CD4-positive, alpha-beta memory T cell (primary cell): ENCODE measurements at regions not wholly inside any gene's neighbourhood (a gene's known extent, or its start where the extent isn't known, plus 50 kb on each side); places are given as distances from the start of the nearest gene placed in this dataset.

Experiments
- CTCF ChIA-PET: fragments of 350-600 bp; sonication (Branson Sonifier 250); formaldehyde crosslinking; loops from one replicate; lab custom pipeline; 2021; ENCODE audit warnings: inconsistent platforms; ENCODE audit not compliant: partially characterized antibody; lab: Charles Lee
- POLR2A ChIA-PET: fragments of 350-600 bp; sonication (Branson Sonifier 250); formaldehyde crosslinking; loops from one replicate; lab custom pipeline; 2021; ENCODE audit not compliant: partially characterized antibody; lab: Charles Lee
- DNase-seq, 5 donors: peaks; one replicate each; pipeline versions ENCODE4 v3.0.0 to v3.0.0-alpha.2; 2020 to 2022; ENCODE audit warnings: mixed read lengths in 1 of 5
- H3K27ac ChIP-seq: one replicate; pipeline ENCODE4 v1.7.0; 2013; ENCODE audit warnings: low read depth, low read length
- H3K27me3 ChIP-seq: 2 replicates; pipeline ENCODE4 v1.7.0; 2013; ENCODE audit warnings: mild to moderate bottlenecking, low read length, moderate library complexity; ENCODE audit not compliant: insufficient read depth
- H3K36me3 ChIP-seq: 2 replicates; pipeline ENCODE4 v1.7.0; 2013; ENCODE audit warnings: mild to moderate bottlenecking, low read length, moderate library complexity; ENCODE audit not compliant: insufficient read depth
- H3K4me1 ChIP-seq: 2 replicates; pipeline ENCODE4 v1.7.0; 2013; ENCODE audit warnings: mild to moderate bottlenecking, low read length, moderate library complexity; ENCODE audit not compliant: insufficient read depth
- H3K4me3 ChIP-seq, 2 donors: one replicate each; pipeline ENCODE4 v1.7.0; 2013; ENCODE audit warnings: low read length in 2 of 2, mild to moderate bottlenecking in 1 of 2
- H3K9me3 ChIP-seq, 2 donors: one replicate each; pipeline ENCODE4 v1.7.0; 2013; ENCODE audit warnings: low read length in 2 of 2, control low read depth in 1 of 2; ENCODE audit not compliant: control insufficient read depth in 1 of 2
- H3K27ac Mint-ChIP-seq, 7 donors: one replicate each; pipeline ENCODE4 v1.8.0; 2020 to 2021; ENCODE audit warnings: mixed read lengths in 7 of 7, mild to moderate bottlenecking in 6 of 7, inconsistent platforms in 3 of 7, moderate library complexity in 3 of 7
- H3K27me3 Mint-ChIP-seq, 2 donors: one replicate each; pipeline ENCODE4 v1.8.0; 2020 to 2021; ENCODE audit warnings: mixed read lengths in 2 of 2
- H3K36me3 Mint-ChIP-seq, 2 donors: one replicate each; pipeline ENCODE4 v1.8.0; 2020 to 2021; ENCODE audit warnings: mixed read lengths in 2 of 2, inconsistent platforms in 1 of 2, mild to moderate bottlenecking in 1 of 2
- H3K4me1 Mint-ChIP-seq, 4 donors: one replicate each; pipeline ENCODE4 v1.8.0; 2020 to 2021; ENCODE audit warnings: mixed read lengths in 4 of 4, mild to moderate bottlenecking in 1 of 4
- H3K4me3 Mint-ChIP-seq, 8 donors: one replicate each; pipeline ENCODE4 v1.8.0; 2020 to 2021; ENCODE audit warnings: mixed read lengths in 8 of 8, mild to moderate bottlenecking in 7 of 8, moderate library complexity in 6 of 8, inconsistent platforms in 3 of 8
- H3K9me3 Mint-ChIP-seq, 8 donors: one replicate each; pipeline ENCODE4 v1.8.0; 2020 to 2021; ENCODE audit warnings: mixed read lengths in 8 of 8, mild to moderate bottlenecking in 5 of 8, inconsistent platforms in 3 of 8, moderate library complexity in 1 of 8
- intact Hi-C: fragments of 100-400 bp; cut with micrococcal nuclease; formaldehyde crosslinking; loops from one replicate; pipeline ENCODE4 v1.15.1; 2023

GRCh38 chr15:62270216-62270921 is 105.3 kb upstream of the C2CD4B start:
- POLR2A ChIA-PET: interaction anchor here (0.6 kb wide), 1 partner anchor 71 kb away, joined by 3 read pairs; no protein-coding TSS in a partner anchor
- Histone ChIP-seq H3K4me3 (no peak overlapping the region), H3K36me3 (no peaks in the 10 kb centered on the region), H3K27ac (no peak overlapping the region), H3K27me3 (no peaks in the 10 kb centered on the region), H3K4me1 (no peaks in the 10 kb centered on the region), H3K9me3 (peaks cover 0 to 15% of the 10 kb centered on the region in 2 donors)
- H3K4me3 Mint-ChIP-seq: no peak overlapping the region
- H3K27ac Mint-ChIP-seq: no peak overlapping the region
- H3K4me1 Mint-ChIP-seq: no peaks in the 10 kb centered on the region
- CTCF ChIA-PET: interaction anchor here (1.2 kb wide), 1 partner anchor 10 kb away, joined by 3 read pairs; no protein-coding TSS in a partner anchor
- no peak for DNase-seq
- peaks cover 3 to 7% of the 10 kb centered on the region in 2 donors for H3K27me3 Mint-ChIP-seq
- peaks cover 2 to 63% (median 43%) of the 10 kb centered on the region in 8 donors for H3K9me3 Mint-ChIP-seq
- intact Hi-C loops: no loop called here
- peaks cover 7 to 13% of the 10 kb centered on the region in 2 donors for H3K36me3 Mint-ChIP-seq

DNA sequence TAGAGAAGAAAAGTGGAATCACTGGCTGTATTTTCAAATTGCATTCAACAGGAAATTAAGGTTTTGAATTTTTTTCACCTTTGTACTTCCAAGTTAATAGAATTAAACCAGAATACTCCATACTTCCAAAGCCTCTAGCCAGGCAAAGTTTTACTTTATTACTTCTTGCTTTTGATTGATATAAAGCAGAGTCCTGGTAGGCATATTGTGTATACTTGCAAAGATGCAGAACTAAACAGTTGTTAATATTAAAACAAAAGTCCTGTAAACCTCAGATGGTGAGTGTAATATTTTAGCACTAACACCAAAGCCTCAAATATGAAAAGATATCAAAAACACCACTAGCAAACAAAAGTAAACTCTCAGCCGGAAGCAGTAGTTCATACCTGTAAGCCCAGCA is 107.2 kb upstream of the C2CD4B start:
- Histone ChIP-seq H3K4me1 (no peaks in the 10 kb centered on the region), H3K9me3 (peaks cover 0 to 15% of the 10 kb centered on the region in 2 donors), H3K36me3 (no peaks in the 10 kb centered on the region), H3K27ac (no peak overlapping the region), H3K4me3 (no peak overlapping the region), H3K27me3 (no peaks in the 10 kb centered on the region)
- no peaks in the 10 kb centered on the region for H3K4me1 Mint-ChIP-seq
- H3K27ac Mint-ChIP-seq: no peak overlapping the region
- no peak for DNase-seq
- peaks cover 2 to 44% (median 38%) of the 10 kb centered on the region in 8 donors for H3K9me3 Mint-ChIP-seq
- H3K4me3 Mint-ChIP-seq: no peak overlapping the region
- intact Hi-C loops: no loop called here
- POLR2A ChIA-PET: no interaction called here
- CTCF ChIA-PET: no interaction called here
- peaks cover 7 to 13% of the 10 kb centered on the region in 2 donors for H3K36me3 Mint-ChIP-seq
- peaks cover 8 to 14% of the 10 kb centered on the region in 2 donors for H3K27me3 Mint-ChIP-seq

DNA sequence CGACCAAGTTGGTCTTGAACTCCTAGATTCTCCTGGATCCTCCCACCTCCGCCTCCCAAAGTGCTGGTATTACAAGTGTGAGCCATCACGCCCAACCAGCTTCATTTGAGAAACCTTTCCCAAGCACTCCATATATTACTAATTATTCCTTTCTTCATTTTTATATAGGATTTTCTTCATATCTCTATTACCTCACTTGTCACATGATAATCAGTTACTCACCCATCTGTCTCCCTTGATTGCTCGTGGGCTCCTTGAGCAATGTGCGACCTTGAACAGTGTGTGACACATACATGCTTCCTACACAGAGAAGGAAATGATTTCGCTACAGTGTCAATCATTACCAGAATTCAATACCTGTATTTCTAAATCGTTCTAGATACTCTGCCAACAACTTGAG is 110.7 kb upstream of the C2CD4B start:
- peaks cover 0 to 2% of the 10 kb centered on the region in 2 donors for H3K36me3 Mint-ChIP-seq
- H3K27ac Mint-ChIP-seq: no peak overlapping the region
- Histone ChIP-seq H3K36me3 (no peaks in the 10 kb centered on the region), H3K4me3 (no peak overlapping the region), H3K9me3 (no peaks in the 10 kb centered on the region), H3K27me3 (no peaks in the 10 kb centered on the region), H3K4me1 (no peaks in the 10 kb centered on the region), H3K27ac (no peak overlapping the region)
- ChIA-PET POLR2A (no interaction called here), CTCF (no interaction called here)
- H3K9me3 Mint-ChIP-seq: peaks cover 2 to 11% (median 6%) of the 10 kb centered on the region in 8 donors
- intact Hi-C loops: no loop called here
- H3K4me3 Mint-ChIP-seq: no peak overlapping the region
- H3K27me3 Mint-ChIP-seq: peaks cover 12 to 25% of the 10 kb centered on the region in 2 donors
- no peak for DNase-seq
- no peaks in the 10 kb centered on the region for H3K4me1 Mint-ChIP-seq

DNA sequence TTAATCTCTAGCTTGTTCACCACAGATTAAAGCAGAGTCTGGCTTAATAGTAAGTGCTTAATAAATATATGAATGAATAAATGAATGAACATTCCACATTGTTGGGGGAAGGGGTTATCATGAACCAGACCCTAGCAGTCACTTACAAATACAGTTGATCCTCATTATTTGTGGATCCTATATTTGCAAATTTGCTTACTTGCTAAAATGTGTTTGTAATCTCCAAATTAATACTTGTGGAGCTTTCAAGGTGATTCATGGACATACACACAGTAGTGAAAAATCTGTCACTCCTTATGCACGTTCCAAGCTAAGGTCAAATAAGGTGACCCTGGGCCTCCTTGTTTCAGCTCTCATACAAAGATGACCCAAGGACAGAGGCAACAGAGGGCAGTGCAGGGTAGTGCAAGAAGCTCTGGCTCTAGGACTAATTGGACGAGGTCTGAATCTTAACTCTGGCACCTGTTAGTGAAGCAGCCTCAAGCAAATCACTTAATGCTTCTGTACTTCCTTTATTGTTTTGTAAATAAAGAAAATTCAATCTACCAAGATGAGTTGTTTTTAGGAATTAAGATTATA is 112.8 kb upstream of the C2CD4B start:
- CTCF ChIA-PET: no interaction called here
- DNase-seq: no peak
- Histone ChIP-seq H3K4me1 (no peaks in the 10 kb centered on the region), H3K27me3 (no peaks in the 10 kb centered on the region), H3K27ac (no peak overlapping the region), H3K36me3 (no peaks in the 10 kb centered on the region), H3K4me3 (no peak overlapping the region), H3K9me3 (no peaks in the 10 kb centered on the region)
- POLR2A ChIA-PET: no interaction called here
- no peak overlapping the region for H3K27ac Mint-ChIP-seq
- H3K4me1 Mint-ChIP-seq: no peaks in the 10 kb centered on the region
- H3K9me3 Mint-ChIP-seq: peaks cover 0 to 2% (median 0%) of the 10 kb centered on the region in 8 donors
- intact Hi-C loops: no loop called here
- H3K4me3 Mint-ChIP-seq: no peak overlapping the region
- peaks cover 12 to 30% of the 10 kb centered on the region in 2 donors for H3K27me3 Mint-ChIP-seq
- no peaks in the 10 kb centered on the region for H3K36me3 Mint-ChIP-seq

GRCh38 chr15:62278534-62278933 is 113.4 kb upstream of the C2CD4B start:
- Histone ChIP-seq H3K4me1 (no peaks in the 10 kb centered on the region), H3K36me3 (no peaks in the 10 kb centered on the region), H3K9me3 (no peaks in the 10 kb centered on the region), H3K27ac (no peak overlapping the region), H3K27me3 (no peaks in the 10 kb centered on the region), H3K4me3 (no peak overlapping the region)
- Mint-ChIP-seq H3K36me3 (no peaks in the 10 kb centered on the region), H3K4me1 (no peaks in the 10 kb centered on the region), H3K27ac (no peak overlapping the region), H3K4me3 (no peak overlapping the region), H3K9me3 (peaks cover 0 to 2% (median 0%) of the 10 kb centered on the region in 8 donors), H3K27me3 (peaks cover 14 to 30% of the 10 kb centered on the region in 2 donors)
- POLR2A ChIA-PET: no interaction called here
- intact Hi-C loops: no loop called here
- DNase-seq: no peak
- CTCF ChIA-PET: no interaction called here

GRCh38 chr15:62279041-62279440 is 114.0 kb upstream of the C2CD4B start:
- H3K4me3 Mint-ChIP-seq: no peak overlapping the region
- Histone ChIP-seq H3K9me3 (no peaks in the 10 kb centered on the region), H3K36me3 (no peaks in the 10 kb centered on the region), H3K4me3 (no peak overlapping the region), H3K27me3 (no peaks in the 10 kb centered on the region), H3K4me1 (no peaks in the 10 kb centered on the region), H3K27ac (no peak overlapping the region)
- H3K27me3 Mint-ChIP-seq: peaks cover 13 to 30% of the 10 kb centered on the region in 2 donors
- no peak for DNase-seq
- H3K9me3 Mint-ChIP-seq: peaks cover 0 to 2% (median 0%) of the 10 kb centered on the region in 8 donors
- H3K36me3 Mint-ChIP-seq: no peaks in the 10 kb centered on the region
- H3K4me1 Mint-ChIP-seq: no peaks in the 10 kb centered on the region
- intact Hi-C loops: no loop called here
- ChIA-PET POLR2A (no interaction called here), CTCF (no interaction called here)
- H3K27ac Mint-ChIP-seq: no peak overlapping the region

- H3K9me3 ChIP-seq: no peaks in the 10 kb centered on the region
- no peak overlapping the region for H3K27ac ChIP-seq
- no peak for DNase-seq
- ChIA-PET CTCF (interaction anchor here (0.6 to 1.3 kb wide), 2 partner anchors 10 to 216 kb away, joined by 3 to 4 read pairs; no protein-coding TSS in a partner anchor), POLR2A (no interaction called here)
- intact Hi-C loops: no loop called here
- peaks cover 17 to 34% of the 10 kb centered on the region in 2 donors for H3K27me3 Mint-ChIP-seq
- no peaks in the 10 kb centered on the region for H3K36me3 ChIP-seq
- H3K27ac Mint-ChIP-seq: no peak overlapping the region
- H3K9me3 Mint-ChIP-seq: no peaks in the 10 kb centered on the region
- H3K4me3 ChIP-seq: no peak overlapping the region
- H3K4me3 Mint-ChIP-seq: no peak overlapping the region
- H3K27me3 ChIP-seq: no peaks in the 10 kb centered on the region
- H3K4me1 Mint-ChIP-seq: no peaks in the 10 kb centered on the region
- no peaks in the 10 kb centered on the region for H3K4me1 ChIP-seq
- H3K36me3 Mint-ChIP-seq: no peaks in the 10 kb centered on the region
Measured at GRCh38 chr15:62280625-62281024, 115.5 kb upstream of the C2CD4B start.
